ENCODE measurements at regions not wholly inside any gene's neighbourhood (a gene's known extent, or its start where the extent isn't known, plus 50 kb on each side); places are given as distances from the start of the nearest gene placed in this dataset.

GRCh38 chr14:66291756-66292155 lies 194.4 kb upstream of the CCDC196 start:
- Histone ChIP-seq H3K9me3 (ENCODE audit: low read depth, low read length, poor library complexity, severe bottlenecking) (no peaks in the 10 kb centered on the region), H3K4me3 (ENCODE audit: low read depth, low read length, poor library complexity, severe bottlenecking) (no peak overlapping the region), H3K27ac (ENCODE audit: low read depth, low read length, poor library complexity, severe bottlenecking) (no peak overlapping the region), H3K27me3 (replicated peaks; ENCODE audit: insufficient read depth, low read depth, low read length, poor library complexity) (no peaks in the 10 kb centered on the region), H3K4me1 (ENCODE audit: insufficient read depth, low read length, poor library complexity, severe bottlenecking) (no peaks in the 10 kb centered on the region), H3K36me3 (ENCODE audit: insufficient read depth, low read length, poor library complexity, severe bottlenecking) (no peaks in the 10 kb centered on the region)
- intact Hi-C loops (cut with micrococcal nuclease; ENCODE audit: unreplicated experiment): no loop called here
- no peak for DNase-seq (ENCODE audit: low spot score)
- TF ChIP-seq, protein P1, sequence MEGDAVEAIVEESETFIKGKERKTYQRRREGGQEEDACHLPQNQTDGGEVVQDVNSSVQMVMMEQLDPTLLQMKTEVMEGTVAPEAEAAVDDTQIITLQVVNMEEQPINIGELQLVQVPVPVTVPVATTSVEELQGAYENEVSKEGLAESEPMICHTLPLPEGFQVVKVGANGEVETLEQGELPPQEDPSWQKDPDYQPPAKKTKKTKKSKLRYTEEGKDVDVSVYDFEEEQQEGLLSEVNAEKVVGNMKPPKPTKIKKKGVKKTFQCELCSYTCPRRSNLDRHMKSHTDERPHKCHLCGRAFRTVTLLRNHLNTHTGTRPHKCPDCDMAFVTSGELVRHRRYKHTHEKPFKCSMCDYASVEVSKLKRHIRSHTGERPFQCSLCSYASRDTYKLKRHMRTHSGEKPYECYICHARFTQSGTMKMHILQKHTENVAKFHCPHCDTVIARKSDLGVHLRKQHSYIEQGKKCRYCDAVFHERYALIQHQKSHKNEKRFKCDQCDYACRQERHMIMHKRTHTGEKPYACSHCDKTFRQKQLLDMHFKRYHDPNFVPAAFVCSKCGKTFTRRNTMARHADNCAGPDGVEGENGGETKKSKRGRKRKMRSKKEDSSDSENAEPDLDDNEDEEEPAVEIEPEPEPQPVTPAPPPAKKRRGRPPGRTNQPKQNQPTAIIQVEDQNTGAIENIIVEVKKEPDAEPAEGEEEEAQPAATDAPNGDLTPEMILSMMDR (conservative IDR thresholded peaks at IDR 0.05; ENCODE audit: low read depth, low read length): no peak
- TF ChIP-seq EZH2 (IDR thresholded peaks at IDR 0.05; ENCODE audit: borderline replicate concordance, low read depth, low read length, poor library complexity, severe bottlenecking): no peak
- no TSS peak for BruUV-seq (replicated peaks)
- ChIA-PET CTCF (no interaction called here), POLR2A (ENCODE audit: low non-redundant PET) (no interaction called here)

DNA sequence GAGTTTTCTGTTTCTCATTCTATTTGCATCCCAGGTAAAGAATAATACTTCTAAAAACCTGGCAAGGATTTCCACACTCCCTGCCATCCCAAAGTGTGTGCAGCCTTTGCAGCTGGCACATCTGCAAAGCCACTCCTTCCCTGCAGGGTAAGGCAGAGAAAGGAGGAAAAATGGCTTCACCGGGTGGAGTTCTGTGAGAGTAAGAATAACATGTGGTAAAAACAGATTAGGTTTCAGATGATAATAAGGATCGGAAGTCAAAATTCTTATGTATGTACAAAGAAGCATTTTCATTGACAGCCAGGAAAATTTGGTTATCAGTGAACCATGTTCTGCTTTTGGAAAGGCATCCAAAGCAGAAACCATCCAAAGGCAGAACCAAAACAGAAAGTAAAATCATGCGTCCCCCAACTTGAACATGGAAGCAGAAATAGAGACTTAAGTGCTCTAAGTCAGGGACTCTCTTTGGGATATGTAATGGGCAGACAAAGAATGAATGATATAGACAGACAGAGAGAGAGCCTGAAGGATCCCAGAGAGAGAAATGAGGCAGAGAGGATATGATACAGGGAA lies 192.6 kb upstream of the CCDC196 start:
- H3K9me3 ChIP-seq (ENCODE audit: low read depth, low read length, poor library complexity, severe bottlenecking): no peaks in the 10 kb centered on the region
- no peak overlapping the region for H3K27ac ChIP-seq (ENCODE audit: low read depth, low read length, poor library complexity, severe bottlenecking)
- BruUV-seq (replicated peaks): no TSS peak
- intact Hi-C loops (cut with micrococcal nuclease; ENCODE audit: unreplicated experiment): no loop called here
- H3K4me1 ChIP-seq (ENCODE audit: insufficient read depth, low read length, poor library complexity, severe bottlenecking): no peaks in the 10 kb centered on the region
- no peak for DNase-seq (ENCODE audit: low spot score)
- no peaks in the 10 kb centered on the region for H3K36me3 ChIP-seq (ENCODE audit: insufficient read depth, low read length, poor library complexity, severe bottlenecking)
- H3K4me3 ChIP-seq (ENCODE audit: low read depth, low read length, poor library complexity, severe bottlenecking): no peak overlapping the region
- TF ChIP-seq EZH2 (IDR thresholded peaks at IDR 0.05; ENCODE audit: borderline replicate concordance, low read depth, low read length, poor library complexity, severe bottlenecking): no peak
- TF ChIP-seq, protein P1 (conservative IDR thresholded peaks at IDR 0.05; ENCODE audit: low read depth, low read length): no peak
- H3K27me3 ChIP-seq (replicated peaks; ENCODE audit: insufficient read depth, low read depth, low read length, poor library complexity): no peaks in the 10 kb centered on the region
- CTCF ChIA-PET: no interaction called here
- POLR2A ChIA-PET (ENCODE audit: low non-redundant PET): no interaction called here

- DNase-seq (ENCODE audit: low spot score): no peak
- intact Hi-C loops (cut with micrococcal nuclease; ENCODE audit: unreplicated experiment): no loop called here
- TF ChIP-seq, protein P1 (conservative IDR thresholded peaks at IDR 0.05; ENCODE audit: low read depth, low read length): no peak
- TF ChIP-seq EZH2 (IDR thresholded peaks at IDR 0.05; ENCODE audit: borderline replicate concordance, low read depth, low read length, poor library complexity, severe bottlenecking): no peak
Observed at GRCh38 chr14:66295386-66295785, 190.8 kb upstream of the CCDC196 start.

More at GRCh38 chr14:66295386-66295785, 190.8 kb upstream of the CCDC196 start:
- Histone ChIP-seq H3K27me3 (replicated peaks; ENCODE audit: insufficient read depth, low read depth, low read length, poor library complexity) (no peaks in the 10 kb centered on the region), H3K9me3 (ENCODE audit: low read depth, low read length, poor library complexity, severe bottlenecking) (no peaks in the 10 kb centered on the region), H3K27ac (ENCODE audit: low read depth, low read length, poor library complexity, severe bottlenecking) (no peak overlapping the region), H3K4me3 (ENCODE audit: low read depth, low read length, poor library complexity, severe bottlenecking) (no peak overlapping the region), H3K36me3 (ENCODE audit: insufficient read depth, low read length, poor library complexity, severe bottlenecking) (no peaks in the 10 kb centered on the region), H3K4me1 (ENCODE audit: insufficient read depth, low read length, poor library complexity, severe bottlenecking) (no peaks in the 10 kb centered on the region)
- ChIA-PET CTCF (no interaction called here), POLR2A (ENCODE audit: low non-redundant PET) (no interaction called here)
- BruUV-seq (replicated peaks): no TSS peak
